GM12878 (cell line): ENCODE measurements at regions not wholly inside any gene's neighbourhood (a gene's known extent, or its start where the extent isn't known, plus 50 kb on each side); places are given as distances from the start of the nearest gene placed in this dataset.

Experiments used
- CREB1 ChIP-seq: IDR thresholded peaks from 2 replicates; pipeline ENCODE4 v1.6.1; 2012; ENCODE audit warnings: low read depth, mild to moderate bottlenecking, inconsistent platforms
- RCOR1 ChIP-seq: conservative IDR thresholded peaks from 2 replicates; pipeline ENCODE4 v1.6.1; 2012; ENCODE audit warnings: low read depth, low read length, improper control_type of control experiment
- SMARCA5 ChIP-seq: fragments of 450-650 bp; IDR thresholded peaks from 2 replicates; pipeline ENCODE4 v1.6.1; 2017; ENCODE audit warnings: mild to moderate bottlenecking
- SREBF1 ChIP-seq: IDR thresholded peaks from 2 replicates; pipeline ENCODE4 v1.6.1; 2012; ENCODE audit warnings: mild to moderate bottlenecking, low read length
- SUPT20H ChIP-seq: IDR thresholded peaks from 2 replicates; pipeline ENCODE4 v1.6.1; 2011; ENCODE audit warnings: low read depth, mild to moderate bottlenecking, low read length, moderate library complexity, borderline replicate concordance; ENCODE audit not compliant: control insufficient read depth
- TARDBP ChIP-seq: IDR thresholded peaks from 2 replicates; pipeline ENCODE4 v1.6.1; 2016; ENCODE audit warnings: borderline replicate concordance
- TF ChIP-seq, protein P1 (sequence below), 3 experiments: IDR thresholded peaks in 2 of 3; conservative IDR thresholded peaks in 1 of 3; 2 replicates each; pipeline ENCODE4 v1.5.1; 2011; ENCODE audit warnings: low read depth in 3 of 3, low read length in 3 of 3, mild to moderate bottlenecking in 3 of 3, control low read depth in 2 of 3, moderate library complexity in 2 of 3, inconsistent platforms in 1 of 3, mixed read lengths in 1 of 3; ENCODE audit not compliant: control insufficient read depth in 2 of 3, insufficient read depth in 1 of 3; ENCODE audit errors: extremely low read depth in 1 of 3

DNA sequence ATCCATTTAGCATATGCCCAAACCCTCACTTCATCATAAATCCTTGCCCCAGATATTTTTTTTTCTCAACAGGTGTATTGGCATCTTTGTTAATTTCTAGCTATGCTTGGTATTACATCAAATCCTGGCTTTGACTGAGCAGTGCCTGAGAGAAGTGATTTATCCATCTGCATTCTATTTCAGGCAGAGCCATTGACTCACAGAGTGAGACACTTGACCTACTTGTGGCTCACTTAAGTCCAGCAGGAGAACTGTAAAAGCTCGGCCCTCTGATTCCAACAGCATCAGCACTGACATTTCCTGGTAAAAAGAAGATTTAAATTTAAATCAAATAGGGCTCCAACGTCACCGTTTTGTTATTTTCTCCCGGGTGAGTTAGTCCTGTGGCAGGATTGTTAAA lies 93.4 kb downstream of the PLK2 start:
- no peak for TF ChIP-seq CREB1
- no peak for TF ChIP-seq SMARCA5
- no peak for TF ChIP-seq RCOR1
- TF ChIP-seq TARDBP: no peak
- TF ChIP-seq SREBF1: no peak
- no peak for TF ChIP-seq SUPT20H
- TF ChIP-seq, protein P1, sequence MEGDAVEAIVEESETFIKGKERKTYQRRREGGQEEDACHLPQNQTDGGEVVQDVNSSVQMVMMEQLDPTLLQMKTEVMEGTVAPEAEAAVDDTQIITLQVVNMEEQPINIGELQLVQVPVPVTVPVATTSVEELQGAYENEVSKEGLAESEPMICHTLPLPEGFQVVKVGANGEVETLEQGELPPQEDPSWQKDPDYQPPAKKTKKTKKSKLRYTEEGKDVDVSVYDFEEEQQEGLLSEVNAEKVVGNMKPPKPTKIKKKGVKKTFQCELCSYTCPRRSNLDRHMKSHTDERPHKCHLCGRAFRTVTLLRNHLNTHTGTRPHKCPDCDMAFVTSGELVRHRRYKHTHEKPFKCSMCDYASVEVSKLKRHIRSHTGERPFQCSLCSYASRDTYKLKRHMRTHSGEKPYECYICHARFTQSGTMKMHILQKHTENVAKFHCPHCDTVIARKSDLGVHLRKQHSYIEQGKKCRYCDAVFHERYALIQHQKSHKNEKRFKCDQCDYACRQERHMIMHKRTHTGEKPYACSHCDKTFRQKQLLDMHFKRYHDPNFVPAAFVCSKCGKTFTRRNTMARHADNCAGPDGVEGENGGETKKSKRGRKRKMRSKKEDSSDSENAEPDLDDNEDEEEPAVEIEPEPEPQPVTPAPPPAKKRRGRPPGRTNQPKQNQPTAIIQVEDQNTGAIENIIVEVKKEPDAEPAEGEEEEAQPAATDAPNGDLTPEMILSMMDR (IDR thresholded peaks at IDR 0.05 in 2 of 3, conservative IDR thresholded peaks at IDR 0.05 in 1 of 3; ENCODE audit: control insufficient read depth in 2 of 3, extremely low read depth in 1 of 3, insufficient read depth in 1 of 3, low read depth in 3 of 3, low read length in 3 of 3): no peak
